GM18502 (cell line): ENCODE measurements at regions not wholly inside any gene's neighbourhood (a gene's known extent, or its start where the extent isn't known, plus 50 kb on each side); places are given as distances from the start of the nearest gene placed in this dataset.
A peak's percentile ranks its signal among the peaks of the same experiment; 100 is the strongest.

Experiments used
- ATAC-seq: cut with Tn5 transposase; IDR thresholded peaks from one replicate; pipeline ENCODE4 v1.9.1; 2021; ENCODE audit warnings: mild to moderate bottlenecking; ENCODE audit not compliant: unreplicated experiment, poor library complexity

DNA sequence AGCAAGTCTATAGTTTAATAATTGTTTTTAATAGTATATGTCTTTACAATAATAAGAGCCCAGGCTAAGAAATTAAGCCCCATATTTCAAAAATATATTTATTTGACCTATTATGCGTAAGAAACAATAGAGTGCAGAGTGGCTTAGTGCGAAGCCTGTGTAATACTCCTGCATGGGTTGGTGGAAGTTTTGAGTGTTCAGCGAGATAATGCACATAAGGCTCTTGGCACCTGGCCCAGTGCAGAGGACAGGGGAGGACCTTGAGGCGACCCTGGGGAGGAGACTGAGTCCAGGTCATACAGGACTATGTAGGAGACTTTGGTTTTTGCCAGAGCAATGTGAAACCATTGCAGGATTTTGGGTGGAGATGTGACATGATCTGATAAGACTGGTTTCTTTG, 132.4 kb upstream of the ST6GAL2 start:
- ATAC-seq = no peak

DNA sequence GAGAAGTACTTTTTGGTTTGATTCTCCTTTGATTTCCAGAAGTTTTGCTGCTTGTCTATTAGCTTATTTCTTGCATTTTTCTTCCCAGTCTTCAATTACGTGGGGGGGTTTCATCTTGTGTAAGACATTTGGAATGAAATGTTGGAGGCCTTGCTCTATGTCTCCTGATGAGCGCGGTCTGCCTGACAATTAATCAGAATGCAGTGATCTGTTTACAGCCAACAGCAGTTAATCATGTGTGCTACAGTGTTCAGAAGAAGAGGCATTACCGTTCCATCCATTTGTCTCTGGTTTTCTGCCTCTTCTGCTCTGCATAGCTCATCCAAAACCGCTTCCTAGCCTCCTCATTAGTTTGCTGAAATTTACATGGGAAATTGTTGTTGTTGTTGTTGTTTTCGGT, 134.4 kb upstream of the ST6GAL2 start:
- no peak for ATAC-seq

DNA sequence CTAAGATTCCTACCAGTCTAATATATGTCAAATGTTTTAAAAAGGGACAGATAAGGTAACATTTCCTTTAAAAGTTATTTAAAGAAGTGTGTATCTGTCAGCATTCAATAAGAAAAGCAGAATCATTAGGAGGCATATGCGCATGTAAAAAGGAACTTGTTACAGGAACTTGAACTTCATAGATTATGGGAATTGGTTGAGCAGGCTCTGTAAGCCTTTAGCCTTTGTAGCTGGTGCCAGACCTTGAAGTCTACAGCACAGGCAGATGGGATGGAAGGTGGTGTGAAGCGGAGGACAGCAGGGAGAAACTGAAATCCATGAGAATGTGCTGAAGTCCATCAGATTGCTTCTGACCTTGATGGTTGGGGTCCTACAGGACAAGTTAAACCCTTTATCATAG, 138.3 kb upstream of the ST6GAL2 start:
- ATAC-seq = no peak

DNA sequence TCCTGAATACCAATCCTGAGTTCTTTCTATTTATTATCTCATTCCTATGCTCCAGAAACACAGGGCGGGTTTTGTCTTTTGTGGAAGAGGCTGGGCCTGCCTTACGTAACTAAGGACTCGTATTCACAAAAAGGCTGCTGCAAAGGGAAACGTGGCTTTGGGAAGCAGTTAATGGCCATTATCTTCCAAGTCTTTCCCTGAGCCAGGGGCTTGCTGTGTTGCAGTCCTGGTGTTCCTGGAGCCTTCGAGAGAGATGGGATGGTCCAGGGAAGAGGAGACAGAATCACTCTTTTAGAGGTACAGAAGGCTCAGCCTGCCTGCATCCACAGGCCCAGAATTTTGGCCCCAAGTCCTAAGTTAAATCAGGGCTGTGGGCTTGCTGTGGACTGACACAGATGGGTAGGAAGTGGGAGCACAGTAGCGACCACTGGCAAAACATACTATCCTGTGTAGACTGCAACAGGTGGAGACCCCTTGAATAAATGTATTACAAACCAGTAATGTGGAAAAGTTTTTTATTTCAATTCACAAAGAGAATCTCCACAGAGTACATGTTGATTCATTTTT, 139.4 kb upstream of the ST6GAL2 start:
- ATAC-seq = no peak

DNA sequence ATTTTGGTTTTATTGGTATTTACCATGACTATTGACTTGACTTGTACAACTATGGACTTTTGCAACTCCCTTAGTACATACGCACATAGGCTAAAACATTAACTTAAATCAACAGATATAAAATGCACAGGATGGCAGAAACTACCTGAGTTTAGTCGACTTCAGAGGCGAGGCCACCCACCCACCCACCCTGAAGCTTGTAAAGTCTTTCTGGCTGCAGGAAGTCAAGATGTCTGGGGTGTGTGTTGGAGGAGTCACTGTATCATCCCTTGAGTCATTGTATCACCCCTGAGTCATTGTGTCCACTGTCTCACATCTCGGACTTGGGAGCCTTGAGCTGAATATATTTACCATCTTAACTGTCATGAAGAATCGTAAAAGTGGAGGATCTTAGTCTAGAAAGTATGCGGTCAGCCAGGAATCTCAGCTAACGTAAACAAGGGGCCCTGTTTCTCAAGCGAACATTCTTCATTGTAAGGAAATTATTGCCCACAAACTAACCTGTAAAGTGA, 140.0 kb upstream of the ST6GAL2 start:
- no peak for ATAC-seq

DNA sequence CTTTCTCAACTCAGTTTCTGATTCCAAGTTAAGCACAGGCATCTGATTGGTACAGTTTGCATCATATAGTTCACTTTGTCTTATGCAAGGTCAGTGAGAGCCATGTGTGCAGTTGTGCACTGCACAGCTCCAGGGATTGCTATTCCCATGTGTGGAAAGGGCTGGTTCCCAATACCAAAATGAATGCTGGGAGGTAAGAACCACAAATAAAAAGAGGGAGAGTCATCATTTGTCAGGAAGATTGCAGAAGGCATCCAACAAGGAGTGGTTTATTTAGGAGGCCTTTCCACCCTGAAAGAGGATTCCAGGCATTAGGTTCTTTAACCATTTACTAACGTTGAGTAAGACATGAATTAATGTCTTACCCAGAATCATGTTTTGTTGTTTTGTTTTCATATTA, 141.2 kb upstream of the ST6GAL2 start:
- ATAC-seq = no peak

DNA sequence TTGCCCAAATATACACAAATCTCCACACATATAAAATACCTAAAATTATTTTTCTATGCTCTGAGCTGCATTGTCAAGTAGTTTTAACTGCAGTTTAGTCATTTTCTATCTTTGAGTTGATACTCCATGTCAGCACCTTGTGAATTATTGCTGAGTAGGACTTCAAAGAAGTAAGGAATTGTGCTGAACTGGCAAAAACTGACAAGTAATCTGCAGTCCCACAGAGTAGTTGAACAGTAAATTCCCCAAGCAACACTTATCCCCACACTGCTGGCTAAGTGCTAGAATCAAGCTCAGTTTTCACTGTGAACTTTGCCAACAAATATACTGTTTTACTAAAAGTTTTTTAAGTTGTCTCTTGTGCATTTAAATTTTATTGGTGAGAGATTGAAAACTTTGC, 141.8 kb upstream of the ST6GAL2 start:
- ATAC-seq = no peak

DNA sequence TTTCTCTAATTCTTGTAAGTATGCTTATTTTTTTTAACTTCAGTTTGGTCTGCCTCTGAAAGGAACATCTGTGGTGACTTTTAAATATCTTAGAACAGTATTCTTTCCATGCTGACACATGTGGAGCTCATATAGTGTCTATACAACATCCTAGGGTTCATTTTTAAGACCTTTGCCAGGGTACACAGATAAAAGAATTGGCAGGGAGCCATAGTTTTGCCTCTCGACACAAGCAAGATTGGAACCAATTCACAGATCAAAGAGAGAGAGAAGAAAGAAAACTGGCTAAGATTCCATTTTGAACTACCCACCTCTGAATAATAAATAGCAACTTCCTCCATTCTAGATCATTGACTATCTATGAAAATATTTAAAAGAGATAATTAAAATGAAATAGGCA, 142.7 kb upstream of the ST6GAL2 start:
- ATAC-seq = no peak

DNA sequence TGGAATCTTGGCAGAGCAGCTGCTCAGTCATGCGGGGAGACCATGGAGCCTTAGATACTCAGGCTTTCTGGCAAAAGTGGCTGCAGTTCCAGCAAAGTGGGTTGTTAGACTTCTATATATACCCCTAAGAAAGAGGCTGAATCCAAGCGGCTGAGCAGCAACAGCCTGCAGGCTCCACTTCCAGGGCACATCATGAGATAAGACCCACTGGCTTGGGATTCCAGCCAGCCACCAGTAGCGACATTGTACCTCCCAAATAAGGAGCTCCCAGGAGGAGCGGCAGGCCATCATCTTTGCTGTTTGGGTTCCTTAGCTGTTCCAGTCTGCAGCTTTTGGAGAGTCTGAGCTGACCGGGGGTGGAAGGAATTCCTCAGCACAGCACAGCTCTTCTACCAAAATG, 150.3 kb upstream of the ST6GAL2 start:
- ATAC-seq = no peak

DNA sequence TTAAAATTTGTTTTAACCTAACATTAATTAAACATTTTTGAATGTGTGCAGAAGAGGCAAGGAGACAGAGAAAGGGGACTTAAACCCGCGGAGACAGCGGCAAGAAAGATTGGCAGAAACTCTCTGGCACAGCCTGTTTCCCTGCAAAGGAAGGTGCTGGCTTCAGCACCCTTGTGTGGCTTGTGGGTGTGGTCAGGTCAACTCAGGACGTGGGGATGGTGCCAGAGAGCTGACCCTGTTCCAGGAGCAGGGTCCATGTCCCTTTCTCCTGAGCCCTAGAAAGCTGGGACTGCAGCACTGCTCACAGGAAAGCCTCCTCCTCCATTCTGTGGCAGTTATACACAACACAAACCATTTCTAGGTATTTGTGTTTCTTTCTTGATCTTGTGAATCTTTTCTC, 176.2 kb upstream of the ST6GAL2 start:
- no peak for ATAC-seq

DNA sequence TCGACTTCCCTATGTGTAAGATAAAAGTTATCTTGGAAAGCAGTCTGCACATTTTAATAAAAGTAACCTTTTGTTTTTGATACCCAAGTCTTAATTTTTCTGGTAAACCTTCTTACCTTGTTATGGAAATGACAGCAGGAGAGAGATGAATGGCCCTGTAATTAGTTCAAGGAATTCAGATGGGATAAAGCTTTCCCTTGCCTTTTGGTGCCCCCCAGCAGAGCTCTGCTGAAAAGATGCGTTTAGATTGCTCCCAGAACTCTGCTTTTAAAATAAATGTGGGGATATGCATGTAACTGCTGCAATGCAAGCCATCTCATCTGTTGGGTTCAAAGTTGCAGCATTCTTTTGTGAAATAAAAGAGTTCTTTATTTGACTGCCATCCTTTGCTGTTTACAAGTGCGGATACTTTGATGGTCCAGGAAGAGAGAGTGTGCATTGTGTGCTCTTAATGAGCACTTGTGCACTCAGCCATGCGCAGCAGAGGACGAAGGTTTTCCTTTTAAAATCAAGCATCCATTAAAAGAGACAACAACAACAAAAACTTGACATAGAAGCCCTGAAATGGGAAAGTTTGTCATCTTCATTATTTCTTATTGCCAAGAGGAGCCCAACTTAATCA, 176.7 kb upstream of the ST6GAL2 start:
- ATAC-seq = no peak

DNA sequence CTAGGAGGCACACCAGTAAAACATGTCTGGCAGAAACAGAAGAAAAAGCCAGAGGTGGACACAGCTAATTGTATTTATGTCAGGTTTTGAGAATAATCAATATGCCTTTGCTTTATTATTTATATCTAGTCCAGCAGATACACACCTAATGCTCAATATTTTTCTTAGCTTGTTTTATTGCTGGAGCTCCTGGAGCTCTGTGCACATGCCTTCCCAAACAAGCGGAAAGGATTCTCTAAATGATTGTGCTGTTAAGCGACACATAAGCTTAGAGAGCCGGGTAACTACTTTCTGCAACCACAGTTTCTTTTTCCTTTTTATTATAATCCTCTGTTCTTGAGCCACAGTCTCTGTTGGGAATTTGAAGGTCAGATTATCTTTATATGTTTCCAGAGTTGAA, 177.3 kb upstream of the ST6GAL2 start:
- ATAC-seq = no peak

DNA sequence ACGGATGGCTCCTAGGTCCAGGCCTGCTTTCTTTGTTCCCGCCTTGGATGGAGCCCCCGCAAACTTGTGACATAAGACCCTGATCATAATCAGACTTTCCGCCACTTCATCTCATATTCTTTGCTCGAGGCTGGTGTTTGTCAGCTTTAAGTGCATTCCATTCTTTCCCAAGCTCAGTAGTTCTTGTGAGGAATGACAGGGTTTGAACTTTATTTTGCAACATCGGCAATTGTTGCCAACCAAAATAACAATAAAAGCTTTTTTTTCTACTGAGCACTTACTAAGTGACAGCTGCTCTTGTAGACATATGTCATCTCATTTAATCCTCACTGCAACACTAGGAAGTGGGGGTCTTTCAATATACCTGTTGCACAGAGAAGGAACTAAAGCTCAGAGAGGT, 178.8 kb upstream of the ST6GAL2 start:
- no peak for ATAC-seq

DNA sequence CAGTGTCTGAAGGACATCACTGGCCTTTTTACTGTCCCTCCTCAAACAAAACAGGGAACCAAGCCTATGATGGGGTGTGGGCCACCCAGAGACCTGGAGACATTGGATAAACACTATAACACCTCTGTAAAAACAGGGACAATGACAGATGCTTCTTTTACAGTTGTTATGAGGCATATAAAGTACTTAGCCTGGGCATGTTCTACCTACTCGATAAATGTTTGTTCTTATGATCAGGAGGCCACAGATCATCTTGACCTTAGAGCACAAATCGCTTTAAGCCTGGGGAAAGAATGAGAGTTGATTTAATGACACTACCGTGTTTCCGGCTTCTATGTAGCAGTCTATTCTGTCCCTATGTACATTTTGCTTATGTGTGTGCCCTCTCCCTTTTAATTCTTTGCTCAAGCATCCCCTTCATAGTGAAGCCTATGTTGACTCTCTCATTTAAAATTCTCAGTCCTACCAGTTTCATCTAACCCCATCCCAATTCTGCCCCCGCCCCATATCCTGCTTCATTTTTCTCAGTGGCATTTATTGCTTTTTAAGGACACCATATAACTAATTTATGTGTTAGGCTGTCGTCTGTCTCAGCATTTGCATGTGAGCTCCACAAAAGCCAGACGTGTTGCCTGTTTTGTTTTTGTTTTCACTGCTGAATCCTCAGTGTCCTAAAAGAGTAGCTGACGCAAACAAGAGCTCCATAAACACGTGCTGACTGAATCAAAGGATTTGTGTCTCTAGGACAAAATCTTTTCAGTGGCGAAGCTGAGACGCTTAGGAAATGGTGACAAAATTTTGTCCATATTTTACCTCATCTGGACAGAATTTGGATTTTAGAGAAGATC, 182.3 kb upstream of the ST6GAL2 start:
- no peak for ATAC-seq

DNA sequence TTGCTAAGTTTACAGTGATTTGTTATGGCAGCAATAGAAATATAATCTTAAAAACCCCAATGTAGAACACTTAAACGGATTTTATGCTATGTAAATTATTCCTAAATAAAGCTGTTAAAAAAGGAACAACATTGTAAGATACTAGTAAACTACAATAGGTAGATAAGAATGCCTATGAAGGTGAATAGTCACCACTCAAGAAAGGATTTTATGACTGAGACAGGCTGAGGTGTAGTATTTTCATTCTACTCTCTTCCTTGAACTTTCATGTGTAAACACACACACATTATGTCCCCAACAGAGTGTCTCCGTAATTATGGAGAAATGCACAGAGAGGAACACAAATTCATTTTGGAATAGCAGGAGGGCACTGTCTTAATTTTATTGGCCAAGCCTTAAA, 183.9 kb upstream of the ST6GAL2 start:
- no peak for ATAC-seq

DNA sequence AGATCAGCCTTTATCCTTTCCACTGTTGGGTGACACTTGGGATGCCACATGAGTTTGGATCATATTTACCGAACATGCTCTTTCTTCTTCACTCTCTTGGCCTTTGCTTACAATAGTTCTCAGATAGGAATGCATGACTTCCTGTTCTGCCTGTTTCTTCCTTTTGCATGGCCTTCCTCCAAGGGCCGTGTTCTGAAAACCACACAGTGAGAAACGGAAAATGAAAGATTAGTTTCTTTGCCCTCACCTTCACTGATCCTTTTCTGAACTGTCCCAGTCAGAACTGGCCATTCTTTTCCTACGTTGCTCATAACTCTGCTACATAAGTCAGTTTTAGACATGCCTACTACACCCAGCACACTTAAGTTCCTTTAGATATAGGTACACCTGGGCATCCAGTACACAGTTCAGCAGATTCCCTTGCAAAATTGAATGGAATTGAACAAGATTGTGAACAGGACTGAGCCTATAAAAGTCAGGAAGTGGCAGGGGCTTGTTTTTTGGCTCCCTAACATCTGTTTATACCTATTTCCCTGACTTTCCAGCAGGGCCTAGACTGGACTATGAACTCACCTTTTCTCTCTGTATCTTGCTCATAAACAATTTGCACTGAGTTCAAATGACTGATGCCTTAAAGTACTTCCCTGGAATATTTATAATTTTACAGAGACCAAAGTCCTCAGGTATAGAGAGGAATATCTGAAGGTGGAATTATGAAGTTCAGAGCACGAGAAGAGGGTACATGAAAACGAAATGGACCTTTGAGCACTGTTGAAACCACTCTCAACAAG, 186.4 kb upstream of the ST6GAL2 start:
- peak; percentile 58 for ATAC-seq

DNA sequence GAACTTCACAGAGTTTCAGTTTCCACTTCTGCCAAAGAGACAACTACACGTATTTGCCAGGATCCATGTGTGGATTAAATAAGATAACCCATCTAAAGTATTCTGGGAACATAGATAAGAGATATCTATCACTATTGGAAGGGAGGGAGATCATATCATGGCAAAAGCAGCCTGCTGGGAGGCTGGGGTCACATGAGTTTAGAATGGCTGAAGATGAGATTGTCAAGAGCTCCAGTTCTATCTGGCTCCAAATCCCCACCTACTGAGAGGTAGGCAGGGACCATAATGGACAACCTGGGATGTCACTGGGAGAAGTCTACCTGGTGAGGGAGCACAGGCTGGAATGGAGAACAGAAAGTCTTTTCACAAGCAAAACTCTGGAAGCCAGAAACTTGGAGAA, 192.6 kb upstream of the ST6GAL2 start:
- ATAC-seq = no peak

DNA sequence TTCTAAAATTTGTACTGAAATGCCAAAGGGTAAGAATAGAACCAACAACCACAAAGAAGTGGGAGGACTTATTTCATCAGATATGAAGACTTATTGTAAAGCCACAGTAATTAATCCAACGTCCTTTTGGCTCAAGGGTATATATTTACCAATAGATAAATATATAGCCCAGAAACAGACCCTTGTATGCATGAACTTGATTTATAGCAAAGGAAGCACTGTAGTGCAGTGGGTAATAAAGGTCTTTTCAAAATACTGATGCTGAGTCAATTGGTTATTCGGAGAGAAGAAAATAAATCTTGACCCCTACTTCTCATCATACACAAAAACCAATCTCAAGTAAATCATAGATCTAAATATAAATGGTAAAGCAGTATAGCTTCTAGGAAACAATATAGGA, 200.5 kb upstream of the ST6GAL2 start:
- no peak for ATAC-seq

DNA sequence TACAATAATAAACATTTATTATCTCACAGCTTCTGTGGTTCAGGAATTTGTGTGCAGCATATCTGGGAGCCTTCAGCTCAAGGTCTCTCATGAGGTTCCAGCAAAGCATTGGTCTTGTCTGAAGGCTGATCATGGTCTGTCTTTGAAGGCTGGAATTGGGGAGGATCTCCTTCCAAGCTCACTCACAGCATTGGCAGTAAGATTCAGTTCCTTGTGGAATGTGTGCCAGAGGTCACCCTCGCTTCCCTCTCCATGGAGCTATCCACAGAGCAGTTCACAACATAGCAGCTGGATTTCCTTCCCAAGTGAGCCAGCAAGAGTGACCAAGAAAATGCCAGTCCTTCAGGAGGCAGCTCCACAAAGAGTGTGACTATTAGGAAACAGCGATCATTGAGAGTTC, 202.2 kb upstream of the ST6GAL2 start:
- no peak for ATAC-seq

DNA sequence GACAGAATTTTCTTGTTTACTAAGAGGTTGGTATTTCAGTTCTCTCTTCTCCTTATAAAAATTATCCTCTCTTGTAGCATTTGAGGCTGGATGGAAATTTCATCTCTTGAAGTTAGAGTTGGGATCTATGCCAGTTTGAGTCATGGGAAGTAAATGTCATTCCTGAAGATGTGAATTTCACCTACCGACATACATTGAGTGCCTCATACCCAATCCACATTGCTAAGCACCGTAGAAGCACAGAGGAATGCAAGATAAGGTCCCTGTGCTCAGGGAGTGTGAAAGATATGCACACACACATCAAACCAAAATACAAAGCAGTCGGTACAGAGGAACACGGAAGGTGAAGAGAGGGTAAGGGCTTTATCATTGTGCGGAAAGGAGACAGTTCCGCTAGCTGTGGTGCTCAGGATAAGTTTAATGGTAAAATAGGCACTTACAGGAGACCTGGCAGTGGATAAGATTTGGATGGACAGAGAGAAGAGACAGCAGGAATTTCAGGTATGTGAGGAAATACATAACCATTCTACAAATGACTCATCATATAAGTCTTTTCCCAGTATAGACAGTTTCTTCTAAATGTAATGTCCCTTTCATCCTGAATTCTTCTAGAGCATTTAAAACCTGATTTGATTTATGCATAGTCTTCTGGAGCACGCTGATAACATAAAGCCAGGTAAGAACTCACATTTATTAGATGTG, 205.3 kb upstream of the ST6GAL2 start:
- ATAC-seq = no peak
